SK-N-SH treated with all-trans-retinoic acid at 6 μM for 48 hours (cell line): ENCODE measurements at regions not wholly inside any gene's neighbourhood (a gene's known extent, or its start where the extent isn't known, plus 50 kb on each side); places are given as distances from the start of the nearest gene placed in this dataset.

Source experiments
- ARNTL ChIP-seq: fragments of 450-650 bp; formaldehyde crosslinking; IDR thresholded peaks from 2 replicates; pipeline ENCODE4 v1.5.0; 2020; ENCODE audit warnings: low read depth, mild to moderate bottlenecking, moderate library complexity, borderline replicate concordance
- CREB5 ChIP-seq: fragments of 250-450 bp; sonication (Bioruptor Pico); IDR thresholded peaks from 2 replicates; pipeline ENCODE4 v1.5.1; 2020; ENCODE audit warnings: low read depth, mild to moderate bottlenecking, moderate library complexity
- CSDC2 ChIP-seq: fragments of 250-450 bp; sonication (Bioruptor Pico); IDR thresholded peaks from 2 replicates; pipeline ENCODE4 v1.5.0; 2020; ENCODE audit warnings: mild to moderate bottlenecking, moderate library complexity
- CSRNP3 ChIP-seq: fragments of 250-450 bp; sonication (Bioruptor Pico); IDR thresholded peaks from 2 replicates; pipeline ENCODE4 v1.5.1; 2021; ENCODE audit warnings: mild to moderate bottlenecking, moderate library complexity
- GLIS3 ChIP-seq: fragments of 250-450 bp; sonication (Bioruptor Pico); IDR thresholded peaks from 2 replicates; pipeline ENCODE4 v1.5.0; 2020; ENCODE audit warnings: mild to moderate bottlenecking, moderate library complexity
- ISL1 ChIP-seq: fragments of 250-450 bp; sonication (Bioruptor Pico); IDR thresholded peaks from 2 replicates; pipeline ENCODE4 v2.1.2; 2022; ENCODE audit warnings: mild to moderate bottlenecking, moderate library complexity
- PATZ1 ChIP-seq: fragments of 250-450 bp; sonication (Bioruptor Pico); IDR thresholded peaks from 2 replicates; pipeline ENCODE4 v1.8.0; 2020; ENCODE audit warnings: mild to moderate bottlenecking, moderate library complexity, borderline replicate concordance
- TCF4 ChIP-seq: fragments of 250-450 bp; sonication (Bioruptor Pico); IDR thresholded peaks from 2 replicates; pipeline ENCODE4 v1.8.0; 2021; ENCODE audit warnings: mild to moderate bottlenecking, moderate library complexity, borderline replicate concordance
- TSHZ2 ChIP-seq: fragments of 250-450 bp; sonication (Bioruptor Pico); IDR thresholded peaks from 2 replicates; pipeline ENCODE4 v1.5.0; 2020; ENCODE audit warnings: mild to moderate bottlenecking, moderate library complexity
- ZFP30 ChIP-seq: fragments of 450-650 bp; formaldehyde crosslinking; IDR thresholded peaks from 2 replicates; pipeline ENCODE4 v1.5.0; 2022; ENCODE audit warnings: mild to moderate bottlenecking, moderate library complexity
- ZNF565 ChIP-seq: fragments of 450-650 bp; formaldehyde crosslinking; conservative IDR thresholded peaks from 2 replicates; pipeline ENCODE4 v1.5.0; 2020; ENCODE audit warnings: low read depth, mild to moderate bottlenecking, moderate library complexity

GRCh38 chr4:52164116-52164515, 113.0 kb downstream of the SPATA18 start:
- TF ChIP-seq CSDC2 (CRISPR knock-in tag) (no peak), GLIS3 (CRISPR knock-in tag) (no peak), ARNTL (CRISPR knock-in tag) (no peak), TSHZ2 (CRISPR knock-in tag) (no peak), ISL1 (no peak), TCF4 (no peak), CREB5 (no peak), ZNF565 (CRISPR knock-in tag) (no peak), CSRNP3 (CRISPR knock-in tag) (no peak), ZFP30 (no peak), PATZ1 (CRISPR knock-in tag) (no peak)
